Retinal pigment epithelial cell (primary cell): ENCODE measurements at regions not wholly inside any gene's neighbourhood (a gene's known extent, or its start where the extent isn't known, plus 50 kb on each side); places are given as distances from the start of the nearest gene placed in this dataset.

ENCODE experiments used
- DNase-seq: peaks from one replicate; pipeline ENCODE4 v3.0.0-alpha.2; 2010; ENCODE audit warnings: low read depth
- H3K4me3 ChIP-seq: 2 replicates; pipeline ENCODE4 v1.5.1; 2011; ENCODE audit warnings: mild to moderate bottlenecking, low read length, control low read depth, moderate library complexity
- TF ChIP-seq, protein P1 (sequence below): conservative IDR thresholded peaks from 2 replicates; pipeline ENCODE4 v1.5.1; 2011; ENCODE audit warnings: low read depth, low read length, control low read depth, inconsistent platforms

DNA sequence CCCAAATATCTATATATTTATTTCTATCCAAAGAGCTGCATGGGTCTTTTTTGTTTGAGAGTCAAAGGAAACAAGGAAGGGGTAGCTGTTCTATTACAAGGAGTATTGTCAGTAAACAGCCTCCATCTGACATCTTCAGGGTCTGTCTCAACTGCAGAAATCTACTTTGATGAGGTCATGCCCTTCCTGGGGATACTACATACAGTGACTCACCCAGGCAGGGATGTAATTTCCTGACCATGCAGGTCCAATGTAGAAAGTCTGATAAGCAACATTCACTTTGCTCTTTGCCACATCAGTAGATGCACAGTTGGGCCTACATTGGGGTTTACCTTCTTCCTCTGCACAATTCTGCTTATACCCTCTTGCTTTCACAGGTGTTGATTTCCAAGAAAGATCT is 165.5 kb downstream of the TLR4 start:
- no peak for DNase-seq
- H3K4me3 ChIP-seq, result no peak overlapping the region
- TF ChIP-seq, protein P1, sequence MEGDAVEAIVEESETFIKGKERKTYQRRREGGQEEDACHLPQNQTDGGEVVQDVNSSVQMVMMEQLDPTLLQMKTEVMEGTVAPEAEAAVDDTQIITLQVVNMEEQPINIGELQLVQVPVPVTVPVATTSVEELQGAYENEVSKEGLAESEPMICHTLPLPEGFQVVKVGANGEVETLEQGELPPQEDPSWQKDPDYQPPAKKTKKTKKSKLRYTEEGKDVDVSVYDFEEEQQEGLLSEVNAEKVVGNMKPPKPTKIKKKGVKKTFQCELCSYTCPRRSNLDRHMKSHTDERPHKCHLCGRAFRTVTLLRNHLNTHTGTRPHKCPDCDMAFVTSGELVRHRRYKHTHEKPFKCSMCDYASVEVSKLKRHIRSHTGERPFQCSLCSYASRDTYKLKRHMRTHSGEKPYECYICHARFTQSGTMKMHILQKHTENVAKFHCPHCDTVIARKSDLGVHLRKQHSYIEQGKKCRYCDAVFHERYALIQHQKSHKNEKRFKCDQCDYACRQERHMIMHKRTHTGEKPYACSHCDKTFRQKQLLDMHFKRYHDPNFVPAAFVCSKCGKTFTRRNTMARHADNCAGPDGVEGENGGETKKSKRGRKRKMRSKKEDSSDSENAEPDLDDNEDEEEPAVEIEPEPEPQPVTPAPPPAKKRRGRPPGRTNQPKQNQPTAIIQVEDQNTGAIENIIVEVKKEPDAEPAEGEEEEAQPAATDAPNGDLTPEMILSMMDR, result no peak

- TF ChIP-seq, protein P1, result no peak
- H3K4me3 ChIP-seq, result no peak overlapping the region
- DNase-seq, result no peak
Observed at GRCh38 chr9:117873664-117874063, 169.5 kb downstream of the TLR4 start.

- no peak overlapping the region for H3K4me3 ChIP-seq
- TF ChIP-seq, protein P1, result no peak
- no peak for DNase-seq
Observed at GRCh38 chr9:117875886-117876285, 171.7 kb downstream of the TLR4 start.

DNA sequence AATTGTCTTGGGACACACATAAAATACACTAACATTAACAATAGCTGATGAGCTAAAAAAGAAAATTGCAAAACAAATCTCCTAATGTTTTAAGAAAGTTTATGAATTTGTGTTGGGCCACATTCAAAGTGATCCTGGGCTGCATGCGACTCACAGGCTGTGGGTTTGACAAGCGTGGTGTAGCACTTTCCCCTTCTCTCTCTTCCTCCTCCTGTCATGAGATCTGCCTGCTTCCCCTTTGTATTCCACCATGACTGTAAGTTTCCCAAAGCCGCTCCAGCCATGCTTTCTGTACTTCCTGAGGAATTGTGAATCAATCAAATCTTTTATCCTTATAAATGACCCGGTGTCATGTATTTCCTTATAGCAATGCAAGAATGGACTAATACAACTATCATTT is 178.0 kb downstream of the TLR4 start:
- no peak overlapping the region for H3K4me3 ChIP-seq
- no peak for DNase-seq

GRCh38 chr9:117886616-117887015 is 182.4 kb downstream of the TLR4 start:
- H3K4me3 ChIP-seq, result no peak overlapping the region
- no peak for DNase-seq
- TF ChIP-seq, protein P1, result no peak

More for the DNA sequence above, 178.0 kb downstream of the TLR4 start:
- TF ChIP-seq, protein P1, result no peak

DNA sequence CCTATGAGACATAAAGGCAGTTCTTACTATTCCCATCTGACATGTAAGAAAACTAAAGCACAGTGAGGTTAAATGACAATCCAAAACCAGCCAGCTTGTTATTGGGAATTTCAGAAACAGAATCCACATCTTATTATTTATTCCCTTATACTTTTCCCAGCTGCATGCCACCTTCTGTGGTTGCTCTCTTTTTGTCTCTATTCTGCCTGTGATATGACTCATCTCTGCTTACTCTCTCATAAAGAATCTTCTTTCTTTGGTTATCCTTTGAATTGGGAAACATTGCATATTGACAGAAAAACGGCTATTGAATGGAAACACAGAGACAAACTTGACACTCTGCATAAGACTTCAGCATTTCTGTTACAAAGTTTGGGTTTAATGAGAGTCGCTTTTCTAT is 183.2 kb downstream of the TLR4 start:
- no peak for DNase-seq
- no peak overlapping the region for H3K4me3 ChIP-seq
- TF ChIP-seq, protein P1, result no peak

- DNase-seq, result peak; percentile 11
- TF ChIP-seq, protein P1, result no peak
- H3K4me3 ChIP-seq, result no peak overlapping the region
Observed at GRCh38 chr9:117887941-117888340, 183.7 kb downstream of the TLR4 start.
